Stomach smooth muscle (tissue), 2 donors: ENCODE measurements at regions not wholly inside any gene's neighbourhood (a gene's known extent, or its start where the extent isn't known, plus 50 kb on each side); places are given as distances from the start of the nearest gene placed in this dataset.
"Not testable (repeated sequence)": the region's sequence is repeated elsewhere in the genome, so short reads cannot be mapped to it uniquely, and the experiment has no call there.

Source experiments
- H3K27ac ChIP-seq: one replicate; pipeline ENCODE4 v1.7.0; 2013; ENCODE audit warnings: mild to moderate bottlenecking, low read length, inconsistent platforms
- H3K27me3 ChIP-seq, 2 donors: one replicate each; pipeline ENCODE4 v1.7.0; 2013; ENCODE audit warnings: low read length in 2 of 2; ENCODE audit not compliant: insufficient read depth in 2 of 2, control insufficient read depth in 1 of 2
- H3K36me3 ChIP-seq, 2 donors: one replicate each; pipeline ENCODE4 v1.7.0; 2013; ENCODE audit warnings: low read length in 2 of 2; ENCODE audit not compliant: control insufficient read depth in 2 of 2, insufficient read depth in 2 of 2
- H3K4me1 ChIP-seq: one replicate; pipeline ENCODE4 v1.7.0; 2013; ENCODE audit warnings: low read length; ENCODE audit not compliant: control insufficient read depth, insufficient read depth
- H3K4me3 ChIP-seq, 2 donors: one replicate each; pipeline ENCODE4 v1.7.0; 2013; ENCODE audit warnings: low read length in 2 of 2
- H3K9ac ChIP-seq, 2 donors: one replicate each; pipeline ENCODE4 v1.7.0; 2013; ENCODE audit warnings: low read length in 2 of 2, mild to moderate bottlenecking in 1 of 2
- H3K9me3 ChIP-seq, 2 donors: one replicate each; pipeline ENCODE4 v1.7.0; 2013; ENCODE audit warnings: low read length in 2 of 2; ENCODE audit not compliant: control insufficient read depth in 2 of 2
- donor health status: healthy.
- donor health status: Pancreatic carcinoma.

- no peak overlapping the region for H3K27ac ChIP-seq
- no peak overlapping the region for H3K9ac ChIP-seq
- H3K36me3 ChIP-seq, result no peaks in the 10 kb centered on the region
- no peaks in the 10 kb centered on the region for H3K27me3 ChIP-seq
- peaks cover 0 to 4% of the 10 kb centered on the region in 2 donors for H3K9me3 ChIP-seq
- no peaks in the 10 kb centered on the region for H3K4me1 ChIP-seq
- H3K4me3 ChIP-seq, result no peak overlapping the region
These were observed 343.2 kb downstream of the EIPR1 start for GRCh38 chr2:3034396-3034795.

GRCh38 chr2:3033315-3033714 lies 344.3 kb downstream of the EIPR1 start:
- H3K4me1 ChIP-seq, result no peaks in the 10 kb centered on the region
- no peak overlapping the region for H3K4me3 ChIP-seq
- H3K9me3 ChIP-seq, result peaks cover 0 to 4% of the 10 kb centered on the region in 2 donors
- H3K36me3 ChIP-seq, result no peaks in the 10 kb centered on the region
- no peak overlapping the region for H3K9ac ChIP-seq
- no peaks in the 10 kb centered on the region for H3K27me3 ChIP-seq
- H3K27ac ChIP-seq, result no peak overlapping the region

- not testable (repeated sequence) for H3K27me3 ChIP-seq, H3K4me1 ChIP-seq, H3K4me3 ChIP-seq, H3K9ac ChIP-seq, H3K27ac ChIP-seq, H3K36me3 ChIP-seq
- peaks cover 0 to 11% of the 10 kb centered on the region in 2 donors for H3K9me3 ChIP-seq
These were observed 346.8 kb downstream of the EIPR1 start for GRCh38 chr2:3030791-3031190.

GRCh38 chr2:3025984-3026383 lies 351.6 kb downstream of the EIPR1 start:
- Histone ChIP-seq H3K36me3 (no peaks in the 10 kb centered on the region), H3K27ac (no peak overlapping the region), H3K4me1 (no peaks in the 10 kb centered on the region), H3K4me3 (no peak overlapping the region), H3K9ac (no peak overlapping the region), H3K27me3 (no peaks in the 10 kb centered on the region), H3K9me3 (peaks cover 0 to 11% of the 10 kb centered on the region in 2 donors)

- Histone ChIP-seq H3K27me3 (no peaks in the 10 kb centered on the region), H3K4me1 (no peaks in the 10 kb centered on the region), H3K36me3 (no peaks in the 10 kb centered on the region), H3K4me3 (no peak overlapping the region), H3K9ac (no peak overlapping the region), H3K27ac (no peak overlapping the region), H3K9me3 (peaks cover 0 to 7% of the 10 kb centered on the region in 2 donors)
These were observed 352.4 kb downstream of the EIPR1 start for GRCh38 chr2:3025261-3025660.

- Histone ChIP-seq H3K27ac (no peak overlapping the region), H3K4me1 (no peaks in the 10 kb centered on the region), H3K4me3 (no peak overlapping the region), H3K27me3 (no peaks in the 10 kb centered on the region), H3K36me3 (no peaks in the 10 kb centered on the region), H3K9me3 (peaks cover 0 to 7% of the 10 kb centered on the region in 2 donors), H3K9ac (no peak overlapping the region)
These were observed 353.1 kb downstream of the EIPR1 start for GRCh38 chr2:3024401-3024935.

- Histone ChIP-seq H3K36me3 (no peaks in the 10 kb centered on the region), H3K4me3 (no peak overlapping the region), H3K4me1 (no peaks in the 10 kb centered on the region), H3K9ac (no peak overlapping the region), H3K27me3 (no peaks in the 10 kb centered on the region), H3K9me3 (peaks cover 0 to 7% of the 10 kb centered on the region in 2 donors), H3K27ac (no peak overlapping the region)
These were observed 354.1 kb downstream of the EIPR1 start for GRCh38 chr2:3023531-3023930.

- H3K9me3 ChIP-seq, result peaks cover 0 to 7% of the 10 kb centered on the region in 2 donors
- H3K27me3 ChIP-seq, result no peaks in the 10 kb centered on the region
- H3K4me3 ChIP-seq, result no peak overlapping the region
- no peak overlapping the region for H3K27ac ChIP-seq
- no peaks in the 10 kb centered on the region for H3K36me3 ChIP-seq
- H3K9ac ChIP-seq, result no peak overlapping the region
- H3K4me1 ChIP-seq, result no peaks in the 10 kb centered on the region
These were observed 354.7 kb downstream of the EIPR1 start for GRCh38 chr2:3022841-3023372.

GRCh38 chr2:3021720-3022119 lies 355.9 kb downstream of the EIPR1 start:
- Histone ChIP-seq H3K9me3 (peaks cover 0 to 7% of the 10 kb centered on the region in 2 donors), H3K27me3 (no peaks in the 10 kb centered on the region), H3K36me3 (no peaks in the 10 kb centered on the region), H3K27ac (no peak overlapping the region), H3K4me3 (no peak overlapping the region), H3K9ac (no peak overlapping the region), H3K4me1 (no peaks in the 10 kb centered on the region)

- no peak overlapping the region for H3K9ac ChIP-seq
- H3K27ac ChIP-seq, result no peak overlapping the region
- H3K36me3 ChIP-seq, result no peaks in the 10 kb centered on the region
- H3K9me3 ChIP-seq, result peaks cover 0 to 10% of the 10 kb centered on the region in 2 donors
- H3K4me3 ChIP-seq, result no peak overlapping the region
- H3K4me1 ChIP-seq, result no peaks in the 10 kb centered on the region
- H3K27me3 ChIP-seq, result peaks cover 3 to 6% of the 10 kb centered on the region in 2 donors
These were observed 367.6 kb downstream of the EIPR1 start for GRCh38 chr2:3010001-3010400.

GRCh38 chr2:3009483-3009882 lies 368.1 kb downstream of the EIPR1 start:
- Histone ChIP-seq H3K27ac (no peak overlapping the region), H3K4me3 (no peak overlapping the region), H3K27me3 (peaks cover 3 to 6% of the 10 kb centered on the region in 2 donors), H3K9me3 (peaks cover 0 to 10% of the 10 kb centered on the region in 2 donors), H3K36me3 (no peaks in the 10 kb centered on the region), H3K4me1 (no peaks in the 10 kb centered on the region), H3K9ac (no peak overlapping the region)
